Osteoblast (primary cell): ENCODE measurements at regions not wholly inside any gene's neighbourhood (a gene's known extent, or its start where the extent isn't known, plus 50 kb on each side); places are given as distances from the start of the nearest gene placed in this dataset.

Experiments
- DNase-seq: peaks from one replicate; pipeline ENCODE4 v3.0.0; 2011; ENCODE audit warnings: low spot score, mixed read lengths; ENCODE audit not compliant: insufficient read length; ENCODE audit errors: missing footprints
- H2AFZ ChIP-seq: 2 replicates; pipeline ENCODE4 v1.6.0; 2011; ENCODE audit warnings: mild to moderate bottlenecking, low read length
- H3K27ac ChIP-seq: 2 replicates; pipeline ENCODE4 v1.5.1; 2011; ENCODE audit warnings: mild to moderate bottlenecking, low read depth, low read length, moderate library complexity
- H3K27me3 ChIP-seq: 2 replicates; pipeline ENCODE4 v1.6.0; 2012; ENCODE audit warnings: mild to moderate bottlenecking, control low read depth, inconsistent platforms, low read length, moderate library complexity; ENCODE audit not compliant: insufficient read depth
- H3K36me3 ChIP-seq: 2 replicates; pipeline ENCODE4 v1.5.1; 2011; ENCODE audit warnings: mild to moderate bottlenecking, low read length, control low read depth, moderate library complexity; ENCODE audit not compliant: insufficient read depth
- H3K4me1 ChIP-seq: 2 replicates; pipeline ENCODE4 v1.5.1; 2011; ENCODE audit warnings: mild to moderate bottlenecking, low read length, control low read depth, moderate library complexity; ENCODE audit not compliant: insufficient read depth
- H3K4me2 ChIP-seq: 2 replicates; pipeline ENCODE4 v1.6.0; 2011; ENCODE audit warnings: mild to moderate bottlenecking, low read length; ENCODE audit not compliant: insufficient read depth
- H3K4me3 ChIP-seq: fragments of 200-600 bp; sonication (generic); 3 replicates; pipeline ENCODE4 v1.5.1; 2012; ENCODE audit warnings: mild to moderate bottlenecking, low read length, inconsistent platforms; ENCODE audit not compliant: insufficient read depth
- H3K79me2 ChIP-seq: 2 replicates; pipeline ENCODE4 v1.6.0; 2012; ENCODE audit warnings: mild to moderate bottlenecking, low read length, control low read depth, inconsistent platforms; ENCODE audit not compliant: insufficient read depth
- H3K9me3 ChIP-seq: 2 replicates; pipeline ENCODE4 v1.5.1; 2011; ENCODE audit warnings: low read depth, low read length, control low read depth
- H4K20me1 ChIP-seq: 2 replicates; pipeline ENCODE4 v1.6.0; 2012; ENCODE audit warnings: mild to moderate bottlenecking, low read length, control low read depth; ENCODE audit not compliant: insufficient read depth
- CTCF ChIP-seq: IDR thresholded peaks from 2 replicates; pipeline ENCODE4 v1.5.1; 2011; ENCODE audit warnings: mild to moderate bottlenecking, low read depth, low read length, moderate library complexity; ENCODE audit errors: extremely low read depth

- Histone ChIP-seq H3K36me3 (no peaks in the 10 kb centered on the region), H2AFZ (no peak overlapping the region), H3K4me3 (no peak overlapping the region), H3K9me3 (no peaks in the 10 kb centered on the region), H4K20me1 (no peaks in the 10 kb centered on the region), H3K4me2 (no peak overlapping the region), H3K27me3 (no peaks in the 10 kb centered on the region), H3K4me1 (no peaks in the 10 kb centered on the region), H3K79me2 (no peaks in the 10 kb centered on the region), H3K27ac (no peak overlapping the region)
- TF ChIP-seq CTCF = no peak
- DNase-seq = no peak
These were observed 478.5 kb upstream of the KIF2A start for GRCh38 chr5:61827445-61827975.

GRCh38 chr5:61828856-61829255, 477.1 kb upstream of the KIF2A start:
- H3K4me3 ChIP-seq = no peak overlapping the region
- H3K27ac ChIP-seq = no peak overlapping the region
- TF ChIP-seq CTCF = no peak
- H3K27me3 ChIP-seq = no peaks in the 10 kb centered on the region
- H2AFZ ChIP-seq = no peak overlapping the region
- no peaks in the 10 kb centered on the region for H4K20me1 ChIP-seq
- no peaks in the 10 kb centered on the region for H3K4me1 ChIP-seq
- H3K79me2 ChIP-seq = no peaks in the 10 kb centered on the region
- no peaks in the 10 kb centered on the region for H3K36me3 ChIP-seq
- no peaks in the 10 kb centered on the region for H3K9me3 ChIP-seq
- DNase-seq = no peak
- H3K4me2 ChIP-seq = no peak overlapping the region

- Histone ChIP-seq H3K36me3 (no peaks in the 10 kb centered on the region), H3K4me2 (no peak overlapping the region), H2AFZ (no peak overlapping the region), H3K27ac (no peak overlapping the region), H3K79me2 (no peaks in the 10 kb centered on the region), H3K4me1 (no peaks in the 10 kb centered on the region), H3K9me3 (no peaks in the 10 kb centered on the region), H3K4me3 (no peak overlapping the region), H3K27me3 (no peaks in the 10 kb centered on the region), H4K20me1 (no peaks in the 10 kb centered on the region)
- DNase-seq = no peak
- TF ChIP-seq CTCF = no peak
These were observed 474.3 kb upstream of the KIF2A start for GRCh38 chr5:61831736-61832135.

GRCh38 chr5:61837788-61838187, 468.2 kb upstream of the KIF2A start:
- Histone ChIP-seq H3K4me1 (no peaks in the 10 kb centered on the region), H2AFZ (no peak overlapping the region), H3K9me3 (no peaks in the 10 kb centered on the region), H3K36me3 (no peaks in the 10 kb centered on the region), H3K4me2 (no peak overlapping the region), H3K4me3 (no peak overlapping the region), H3K79me2 (no peaks in the 10 kb centered on the region), H4K20me1 (no peaks in the 10 kb centered on the region), H3K27ac (no peak overlapping the region), H3K27me3 (no peaks in the 10 kb centered on the region)
- no peak for DNase-seq
- no peak for TF ChIP-seq CTCF
